ENCODE measurements at regions not wholly inside any gene's neighbourhood (a gene's known extent, or its start where the extent isn't known, plus 50 kb on each side); places are given as distances from the start of the nearest gene placed in this dataset.

GRCh38 chr11:8330404-8330803, 66.7 kb upstream of the LMO1 start:
- H3K27me3 Mint-ChIP-seq, result peaks cover 27% of the 10 kb centered on the region
- no peak overlapping the region for H3K4me3 Mint-ChIP-seq
- no peak overlapping the region for H3K27ac Mint-ChIP-seq (ENCODE audit: low read depth)
- no peaks in the 10 kb centered on the region for H3K4me1 Mint-ChIP-seq
- no peak for DNase-seq (ENCODE audit: low spot score in 2 of 2)
- H3K36me3 Mint-ChIP-seq (ENCODE audit: insufficient read depth), result no peaks in the 10 kb centered on the region
- no peak for ATAC-seq (replicated peaks; ENCODE audit: extremely low read depth, poor library complexity, severe bottlenecking)
- H3K9me3 Mint-ChIP-seq, result no peaks in the 10 kb centered on the region

GRCh38 chr11:8329847-8330361, 66.2 kb upstream of the LMO1 start:
- no peak for DNase-seq (ENCODE audit: low spot score in 2 of 2)
- Mint-ChIP-seq H3K4me3 (no peak overlapping the region), H3K27ac (ENCODE audit: low read depth) (no peak overlapping the region), H3K27me3 (peaks cover 25% of the 10 kb centered on the region), H3K4me1 (no peaks in the 10 kb centered on the region), H3K9me3 (no peaks in the 10 kb centered on the region), H3K36me3 (ENCODE audit: insufficient read depth) (no peaks in the 10 kb centered on the region)
- no peak for ATAC-seq (replicated peaks; ENCODE audit: extremely low read depth, poor library complexity, severe bottlenecking)

DNA sequence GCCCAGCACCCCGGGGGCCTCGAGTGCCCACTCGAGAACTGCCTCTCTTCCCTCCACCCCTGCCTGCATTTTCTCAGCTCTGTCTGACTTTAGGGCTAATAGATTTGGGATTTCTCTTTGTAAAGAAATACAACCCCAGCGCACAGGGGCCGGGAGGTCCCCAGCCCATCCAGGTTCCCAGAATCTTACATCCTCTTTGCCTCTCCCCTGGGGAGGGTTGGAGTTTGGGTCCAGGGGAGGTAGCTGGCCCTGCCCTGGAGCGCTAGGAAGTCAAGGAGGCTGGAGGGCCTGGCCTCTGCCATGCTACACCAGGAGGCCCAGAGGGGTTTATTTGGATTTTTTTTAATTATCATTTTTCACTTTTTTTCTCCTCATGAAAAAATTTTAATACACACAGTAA, 65.7 kb upstream of the LMO1 start:
- Mint-ChIP-seq H3K27me3 (peaks cover 19% of the 10 kb centered on the region), H3K4me3 (no peak overlapping the region), H3K9me3 (no peaks in the 10 kb centered on the region), H3K36me3 (ENCODE audit: insufficient read depth) (no peaks in the 10 kb centered on the region), H3K27ac (ENCODE audit: low read depth) (no peak overlapping the region), H3K4me1 (no peaks in the 10 kb centered on the region)
- ATAC-seq (replicated peaks; ENCODE audit: extremely low read depth, poor library complexity, severe bottlenecking), result no peak
- no peak for DNase-seq (ENCODE audit: low spot score in 2 of 2)

DNA sequence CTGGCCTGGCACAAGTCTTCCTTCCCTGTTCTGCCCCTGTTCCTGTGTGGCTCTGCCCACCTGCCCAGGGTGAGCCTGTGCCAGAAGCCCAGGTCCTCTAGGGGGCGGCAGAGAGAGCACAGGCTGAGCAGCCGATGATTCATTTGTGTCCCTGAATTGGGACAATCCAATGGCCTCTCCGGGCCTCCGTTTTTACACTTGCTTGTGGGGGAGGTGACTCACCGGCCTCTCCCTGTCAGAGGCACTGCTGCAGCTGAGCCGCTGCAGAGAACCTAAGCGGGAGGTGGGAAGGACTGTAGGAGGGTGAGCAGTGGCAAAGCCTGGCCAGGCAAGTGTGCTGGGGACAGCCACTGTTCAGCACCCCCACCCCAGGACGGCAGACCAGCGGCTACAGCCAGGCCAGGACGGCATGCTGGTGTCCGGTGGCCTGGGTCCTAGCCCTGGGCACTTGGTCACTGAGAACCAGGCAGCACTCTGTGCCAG, 65.2 kb upstream of the LMO1 start:
- peak in 1 of 2 donors; percentile 17 for DNase-seq (ENCODE audit: low spot score in 2 of 2)
- Mint-ChIP-seq H3K27ac (ENCODE audit: low read depth) (no peak overlapping the region), H3K4me1 (no peaks in the 10 kb centered on the region), H3K36me3 (ENCODE audit: insufficient read depth) (no peaks in the 10 kb centered on the region), H3K9me3 (no peaks in the 10 kb centered on the region), H3K4me3 (no peak overlapping the region), H3K27me3 (peaks cover 17% of the 10 kb centered on the region)
- no peak for ATAC-seq (replicated peaks; ENCODE audit: extremely low read depth, poor library complexity, severe bottlenecking)

- no peaks in the 10 kb centered on the region for H3K36me3 Mint-ChIP-seq (ENCODE audit: insufficient read depth)
- peaks cover 17% of the 10 kb centered on the region for H3K27me3 Mint-ChIP-seq
- H3K4me1 Mint-ChIP-seq, result no peaks in the 10 kb centered on the region
- no peak overlapping the region for H3K4me3 Mint-ChIP-seq
- H3K9me3 Mint-ChIP-seq, result no peaks in the 10 kb centered on the region
- DNase-seq (ENCODE audit: low spot score in 2 of 2), result no peak
- no peak overlapping the region for H3K27ac Mint-ChIP-seq (ENCODE audit: low read depth)
- ATAC-seq (replicated peaks; ENCODE audit: extremely low read depth, poor library complexity, severe bottlenecking), result no peak
Observed at GRCh38 chr11:8328231-8328794, 64.6 kb upstream of the LMO1 start.

- Mint-ChIP-seq H3K4me3 (no peak overlapping the region), H3K27ac (ENCODE audit: low read depth) (no peak overlapping the region), H3K36me3 (ENCODE audit: insufficient read depth) (no peaks in the 10 kb centered on the region), H3K4me1 (no peaks in the 10 kb centered on the region), H3K27me3 (peaks cover 17% of the 10 kb centered on the region), H3K9me3 (no peaks in the 10 kb centered on the region)
- DNase-seq (ENCODE audit: low spot score in 2 of 2) (no peak), ATAC-seq (replicated peaks; ENCODE audit: extremely low read depth, poor library complexity, severe bottlenecking) (no peak)
Observed at GRCh38 chr11:8327761-8328192, 64.1 kb upstream of the LMO1 start.

- Mint-ChIP-seq H3K9me3 (no peaks in the 10 kb centered on the region), H3K27ac (ENCODE audit: low read depth) (no peak overlapping the region), H3K27me3 (peaks cover 16% of the 10 kb centered on the region)
Observed at GRCh38 chr11:8326337-8326736, 62.7 kb upstream of the LMO1 start.

DNA sequence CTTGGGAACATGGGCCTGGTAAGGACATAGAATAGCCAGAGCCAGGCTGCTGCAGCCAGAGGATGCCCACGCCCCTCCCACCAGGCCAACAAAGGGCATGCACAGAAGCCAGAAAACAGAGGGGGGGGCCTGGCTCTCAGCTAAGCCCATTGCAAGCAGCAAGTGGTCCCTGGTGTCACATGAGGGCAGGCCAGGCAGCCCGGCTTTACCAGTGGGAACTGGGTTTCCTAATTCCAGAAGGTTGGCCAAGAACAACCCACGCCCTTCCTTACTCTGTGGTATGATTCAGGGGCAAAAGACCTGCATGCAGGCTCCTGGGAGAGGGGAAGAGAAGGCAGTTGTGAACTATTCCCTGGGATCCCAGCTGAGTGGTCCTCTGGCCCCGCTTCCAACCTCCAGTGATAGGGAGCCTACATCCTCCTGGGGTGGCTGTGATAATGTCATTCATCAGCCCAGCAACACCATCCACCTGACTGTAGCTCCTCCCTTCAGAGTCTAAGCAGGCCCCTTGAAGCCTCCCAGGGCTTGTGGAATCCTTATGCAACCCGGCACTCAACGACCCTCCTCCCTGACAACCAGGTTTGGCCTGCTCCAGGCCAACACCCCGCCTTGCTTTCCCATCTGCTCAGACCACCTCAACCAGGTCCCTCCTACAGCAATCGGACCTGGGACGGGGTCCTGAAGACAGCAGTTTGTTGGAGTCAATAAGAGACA, 62.1 kb upstream of the LMO1 start:
- Mint-ChIP-seq H3K4me3 (no peak overlapping the region), H3K27me3 (peaks cover 16% of the 10 kb centered on the region), H3K36me3 (ENCODE audit: insufficient read depth) (no peaks in the 10 kb centered on the region), H3K4me1 (no peaks in the 10 kb centered on the region), H3K27ac (ENCODE audit: low read depth) (no peak overlapping the region), H3K9me3 (no peaks in the 10 kb centered on the region)
- DNase-seq (ENCODE audit: low spot score in 2 of 2), result no peak
- no peak for ATAC-seq (replicated peaks; ENCODE audit: extremely low read depth, poor library complexity, severe bottlenecking)

More at GRCh38 chr11:8326337-8326736, 62.7 kb upstream of the LMO1 start:
- DNase-seq (ENCODE audit: low spot score in 2 of 2), result no peak
- ATAC-seq (replicated peaks; ENCODE audit: extremely low read depth, poor library complexity, severe bottlenecking), result no peak
- H3K4me3 Mint-ChIP-seq, result no peak overlapping the region
- H3K4me1 Mint-ChIP-seq, result no peaks in the 10 kb centered on the region
- H3K36me3 Mint-ChIP-seq (ENCODE audit: insufficient read depth), result no peaks in the 10 kb centered on the region

GRCh38 chr11:8323161-8323935, 59.7 kb upstream of the LMO1 start:
- no peaks in the 10 kb centered on the region for H3K4me1 Mint-ChIP-seq
- H3K4me3 Mint-ChIP-seq, result no peak overlapping the region
- no peaks in the 10 kb centered on the region for H3K36me3 Mint-ChIP-seq (ENCODE audit: insufficient read depth)
- ATAC-seq (replicated peaks; ENCODE audit: extremely low read depth, poor library complexity, severe bottlenecking) (no peak), DNase-seq (ENCODE audit: low spot score in 2 of 2) (no peak)
- H3K9me3 Mint-ChIP-seq, result no peaks in the 10 kb centered on the region
- H3K27ac Mint-ChIP-seq (ENCODE audit: low read depth), result no peak overlapping the region
- peaks cover 23% of the 10 kb centered on the region for H3K27me3 Mint-ChIP-seq

GRCh38 chr11:8321876-8322275, 58.2 kb upstream of the LMO1 start:
- H3K9me3 Mint-ChIP-seq, result no peaks in the 10 kb centered on the region
- no peak overlapping the region for H3K27ac Mint-ChIP-seq (ENCODE audit: low read depth)
- ATAC-seq (replicated peaks; ENCODE audit: extremely low read depth, poor library complexity, severe bottlenecking) (no peak), DNase-seq (ENCODE audit: low spot score in 2 of 2) (no peak)
- H3K4me3 Mint-ChIP-seq, result no peak overlapping the region
- no peaks in the 10 kb centered on the region for H3K4me1 Mint-ChIP-seq
- no peaks in the 10 kb centered on the region for H3K36me3 Mint-ChIP-seq (ENCODE audit: insufficient read depth)
- H3K27me3 Mint-ChIP-seq, result peaks cover 27% of the 10 kb centered on the region

DNA sequence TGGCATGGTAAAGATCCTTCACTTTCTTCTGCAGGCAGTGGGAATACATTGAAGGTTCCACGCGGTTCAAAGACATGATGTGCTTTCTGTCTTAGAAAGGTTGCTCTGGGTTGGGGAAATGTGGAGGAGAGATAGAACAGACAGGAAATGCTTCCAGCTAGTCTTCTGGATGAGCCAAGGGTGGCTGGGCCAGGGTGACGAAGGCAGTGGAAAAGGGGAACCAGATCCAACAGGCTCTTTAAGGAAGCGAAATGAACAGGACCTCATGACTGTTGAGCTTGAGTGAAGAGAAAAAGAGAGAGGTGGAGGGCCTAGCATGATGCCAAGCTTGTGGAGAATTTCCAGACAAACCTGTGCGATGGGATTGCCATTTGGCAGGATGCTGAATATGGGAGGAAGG, 56.4 kb upstream of the LMO1 start:
- H3K4me1 Mint-ChIP-seq, result no peaks in the 10 kb centered on the region
- peaks cover 37% of the 10 kb centered on the region for H3K27me3 Mint-ChIP-seq

GRCh38 chr11:8318536-8318935, 54.9 kb upstream of the LMO1 start:
- no peak overlapping the region for H3K4me3 Mint-ChIP-seq
- no peaks in the 10 kb centered on the region for H3K9me3 Mint-ChIP-seq
- no peaks in the 10 kb centered on the region for H3K4me1 Mint-ChIP-seq
- H3K36me3 Mint-ChIP-seq (ENCODE audit: insufficient read depth), result no peaks in the 10 kb centered on the region
- no peak overlapping the region for H3K27ac Mint-ChIP-seq (ENCODE audit: low read depth)
- ATAC-seq (replicated peaks; ENCODE audit: extremely low read depth, poor library complexity, severe bottlenecking) (no peak), DNase-seq (ENCODE audit: low spot score in 2 of 2) (no peak)
- H3K27me3 Mint-ChIP-seq, result peaks cover 37% of the 10 kb centered on the region

More for the DNA sequence above, 56.4 kb upstream of the LMO1 start:
- no peak overlapping the region for H3K27ac Mint-ChIP-seq (ENCODE audit: low read depth)
- ATAC-seq (replicated peaks; ENCODE audit: extremely low read depth, poor library complexity, severe bottlenecking) (no peak), DNase-seq (ENCODE audit: low spot score in 2 of 2) (no peak)
- no peaks in the 10 kb centered on the region for H3K9me3 Mint-ChIP-seq
- H3K36me3 Mint-ChIP-seq (ENCODE audit: insufficient read depth), result no peaks in the 10 kb centered on the region
- H3K4me3 Mint-ChIP-seq, result no peak overlapping the region
